Endothelial cell of umbilical vein (primary cell): ENCODE measurements at regions not wholly inside any gene's neighbourhood (a gene's known extent, or its start where the extent isn't known, plus 50 kb on each side); places are given as distances from the start of the nearest gene placed in this dataset.

Experiments
- BruUV-seq: library from RNA; stranded (reverse); fragments of 400-500 nt; replicated peaks from 2 replicates; lab custom pipeline; 2021; lab: Mats Ljungman, UMichigan
- CTCF ChIA-PET: fragments of 300-600, 350-600 bp; sonication (Branson Sonifier 250); formaldehyde crosslinking; loops from one replicate; lab custom pipeline; 2021; ENCODE audit warnings: antibody characterized with exemption, inconsistent platforms; lab: Charles Lee
- POLR2A ChIA-PET: fragments of 300-600, 350-600 bp; sonication (Branson Sonifier 250); formaldehyde crosslinking; loops from one replicate; lab custom pipeline; 2021; ENCODE audit warnings: antibody characterized with exemption, inconsistent platforms; lab: Charles Lee
- DNase-seq: peaks from one replicate; pipeline ENCODE4 v3.0.0-alpha.2; 2011; ENCODE audit warnings: low read depth, low spot score
- FAIRE-seq: peaks from 2 replicates; lab custom pipeline; 2011; peaks lifted over from hg19 to GRCh38; lab: Jason Lieb, UNC
- H2AFZ ChIP-seq: 2 replicates; pipeline ENCODE4 v1.6.0; 2012; ENCODE audit warnings: low read depth, low read length, control low read depth, inconsistent platforms
- H3K27ac ChIP-seq: 2 replicates; pipeline ENCODE4 v1.5.1; 2011; ENCODE audit warnings: low read depth, mild to moderate bottlenecking, control low read depth, low read length, moderate library complexity; ENCODE audit not compliant: insufficient read depth
- H3K27me3 ChIP-seq, 2 experiments: 2 replicates each; pipeline versions ENCODE4 v1.6.0 to v1.6.1; 2011; ENCODE audit warnings: low read length in 2 of 2, mixed read lengths in 1 of 2; ENCODE audit not compliant: control insufficient read depth in 2 of 2, insufficient read depth in 2 of 2
- H3K36me3 ChIP-seq, 2 experiments: 2 replicates in 1 of 2; 3 replicates in 1 of 2; pipeline ENCODE4 v1.5.1; 2011; ENCODE audit warnings: low read length in 2 of 2, mild to moderate bottlenecking in 1 of 2, moderate library complexity in 1 of 2; ENCODE audit not compliant: control insufficient read depth in 2 of 2, insufficient read depth in 2 of 2; ENCODE audit errors: extremely low read depth in 1 of 2
- H3K4me1 ChIP-seq: 3 replicates; pipeline ENCODE4 v1.5.1; 2011; ENCODE audit warnings: mild to moderate bottlenecking, low read length; ENCODE audit not compliant: control insufficient read depth, insufficient read depth; ENCODE audit errors: extremely low read depth
- H3K4me2 ChIP-seq: 2 replicates; pipeline ENCODE4 v1.6.1; 2011; ENCODE audit warnings: low read length, control low read depth, mixed read lengths; ENCODE audit not compliant: insufficient read depth
- H3K4me3 ChIP-seq, 3 experiments: fragments of 200-600 bp in 1 of 3; sonication (generic), shearing (Covaris generic) in 1 of 3; replicated peaks in 1 of 3; 2 replicates each; pipeline ENCODE4 v1.5.1; 2011 to 2016; ENCODE audit warnings: control low read depth in 3 of 3, low read length in 3 of 3, mild to moderate bottlenecking in 2 of 3, inconsistent platforms in 1 of 3, low read depth in 1 of 3, moderate library complexity in 1 of 3; ENCODE audit not compliant: insufficient read depth in 1 of 3
- H3K79me2 ChIP-seq: 2 replicates; pipeline ENCODE4 v1.6.0; 2012; ENCODE audit warnings: low read length, inconsistent platforms; ENCODE audit not compliant: control insufficient read depth, insufficient read depth
- H3K9ac ChIP-seq: replicated peaks from 2 replicates; pipeline ENCODE3; 2011; ENCODE audit warnings: low read length, control low read depth; ENCODE audit not compliant: insufficient read depth; ENCODE audit errors: extremely low read depth
- H3K9me1 ChIP-seq: replicated peaks from 3 replicates; pipeline ENCODE4 v1.6.0; 2011; ENCODE audit warnings: mild to moderate bottlenecking, low read length; ENCODE audit not compliant: control insufficient read depth, insufficient read depth; ENCODE audit errors: extremely low read depth
- H3K9me3 ChIP-seq: replicated peaks from 2 replicates; pipeline ENCODE4 v1.5.1; 2012; ENCODE audit warnings: low read length, inconsistent platforms; ENCODE audit not compliant: control insufficient read depth, insufficient read depth
- H4K20me1 ChIP-seq: replicated peaks from 2 replicates; pipeline ENCODE3; 2011; ENCODE audit warnings: mild to moderate bottlenecking, low read length; ENCODE audit not compliant: control insufficient read depth, insufficient read depth; ENCODE audit errors: extremely low read depth
- EZH2 ChIP-seq: IDR thresholded peaks from 2 replicates; pipeline ENCODE4 v1.6.1; 2012; ENCODE audit warnings: borderline replicate concordance, low read depth, mild to moderate bottlenecking, moderate library complexity, low read length, inconsistent platforms; ENCODE audit not compliant: severe bottlenecking
- FOS ChIP-seq: IDR thresholded peaks from 2 replicates; pipeline ENCODE4 v1.6.1; 2011; ENCODE audit warnings: mild to moderate bottlenecking, low read length, moderate library complexity, borderline replicate concordance; ENCODE audit not compliant: insufficient read depth
- GATA2 ChIP-seq: IDR thresholded peaks from 2 replicates; pipeline ENCODE4 v1.7.0; 2011; ENCODE audit warnings: low read depth, mild to moderate bottlenecking, moderate library complexity, mixed read lengths, low read length; ENCODE audit not compliant: insufficient read length, insufficient read depth
- JUN ChIP-seq: IDR thresholded peaks from 2 replicates; pipeline ENCODE4 v1.6.1; 2011; ENCODE audit warnings: borderline replicate concordance, low read depth; ENCODE audit not compliant: insufficient read length, insufficient read depth
- MYC ChIP-seq: IDR thresholded peaks from one replicate; pipeline ENCODE4 v1.6.1; 2011; ENCODE audit warnings: mild to moderate bottlenecking, low read depth, low read length
- POLR2A ChIP-seq: IDR thresholded peaks from 2 replicates; pipeline ENCODE4 v1.6.1; 2012; ENCODE audit warnings: low read depth, mild to moderate bottlenecking, control low read depth, low read length
- POLR2AphosphoS5 ChIP-seq: IDR thresholded peaks from 2 replicates; pipeline ENCODE4 v1.6.1; 2012; ENCODE audit warnings: low read depth, mild to moderate bottlenecking, control low read depth, low read length, moderate library complexity; ENCODE audit not compliant: insufficient read depth
- dilution Hi-C: fragments of 300-500 bp; cut with MboI; formaldehyde crosslinking; loops from one replicate; pipeline ENCODE4 v1.15.0; 2019; ENCODE audit warnings: low sequenced_read_pairs; ENCODE audit not compliant: extremely low pct_ligation_motif_present
- intact Hi-C: fragments of 100-400 bp; cut with micrococcal nuclease; formaldehyde crosslinking; loops from one replicate; pipeline ENCODE4 v1.10.0; 2022
- TF ChIP-seq, protein P1 (sequence below), 2 donors: IDR thresholded peaks; 1 replicate in 1 of 2; 2 replicates in 1 of 2; pipeline ENCODE4 v1.5.1; 2011; ENCODE audit warnings: low read length in 2 of 2, mild to moderate bottlenecking in 2 of 2, moderate library complexity in 2 of 2, control low read depth in 1 of 2, inconsistent platforms in 1 of 2, low read depth in 1 of 2; ENCODE audit not compliant: insufficient read depth in 1 of 2; ENCODE audit errors: extremely low read depth in 1 of 2
- TF ChIP-seq, protein P2 (sequence below): IDR thresholded peaks from 2 replicates; pipeline ENCODE4 v1.6.1; 2011; ENCODE audit not compliant: insufficient read depth, insufficient read length

DNA sequence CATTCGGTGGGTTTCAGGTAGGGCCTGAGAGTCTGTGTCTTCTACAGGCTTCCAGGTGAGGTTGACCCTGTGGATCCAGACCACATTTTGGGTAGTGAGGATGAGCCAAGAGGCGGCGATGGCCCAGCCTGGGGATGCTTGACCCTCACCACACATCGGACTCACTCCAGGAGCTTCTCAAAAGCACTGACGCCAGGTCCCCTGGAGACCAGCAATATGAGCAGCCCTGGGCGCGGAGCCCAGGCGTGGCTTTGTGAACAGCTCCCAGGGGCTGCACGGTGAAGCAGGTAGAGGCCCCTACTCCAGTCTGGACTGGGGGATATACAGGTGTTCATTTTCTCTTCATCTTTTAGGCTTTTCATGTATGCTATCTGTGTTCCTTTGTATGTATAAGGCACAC lies 139.7 kb upstream of the PCBD1 start:
- DNase-seq, result no peak
- H2AFZ ChIP-seq, result no peak overlapping the region
- no TSS peak for BruUV-seq
- no peaks in the 10 kb centered on the region for H4K20me1 ChIP-seq
- no peaks in the 10 kb centered on the region for H3K4me1 ChIP-seq
- FAIRE-seq, result no peak
- no peaks in the 10 kb centered on the region for H3K79me2 ChIP-seq
- H3K36me3 ChIP-seq, result no peaks in the 10 kb centered on the region
- POLR2A ChIA-PET, result no interaction called here
- TF ChIP-seq POLR2A (no peak), POLR2AphosphoS5 (no peak), JUN (no peak), GATA2 (no peak), MYC (no peak), FOS (no peak), EZH2 (no peak)
- TF ChIP-seq, protein P1, sequence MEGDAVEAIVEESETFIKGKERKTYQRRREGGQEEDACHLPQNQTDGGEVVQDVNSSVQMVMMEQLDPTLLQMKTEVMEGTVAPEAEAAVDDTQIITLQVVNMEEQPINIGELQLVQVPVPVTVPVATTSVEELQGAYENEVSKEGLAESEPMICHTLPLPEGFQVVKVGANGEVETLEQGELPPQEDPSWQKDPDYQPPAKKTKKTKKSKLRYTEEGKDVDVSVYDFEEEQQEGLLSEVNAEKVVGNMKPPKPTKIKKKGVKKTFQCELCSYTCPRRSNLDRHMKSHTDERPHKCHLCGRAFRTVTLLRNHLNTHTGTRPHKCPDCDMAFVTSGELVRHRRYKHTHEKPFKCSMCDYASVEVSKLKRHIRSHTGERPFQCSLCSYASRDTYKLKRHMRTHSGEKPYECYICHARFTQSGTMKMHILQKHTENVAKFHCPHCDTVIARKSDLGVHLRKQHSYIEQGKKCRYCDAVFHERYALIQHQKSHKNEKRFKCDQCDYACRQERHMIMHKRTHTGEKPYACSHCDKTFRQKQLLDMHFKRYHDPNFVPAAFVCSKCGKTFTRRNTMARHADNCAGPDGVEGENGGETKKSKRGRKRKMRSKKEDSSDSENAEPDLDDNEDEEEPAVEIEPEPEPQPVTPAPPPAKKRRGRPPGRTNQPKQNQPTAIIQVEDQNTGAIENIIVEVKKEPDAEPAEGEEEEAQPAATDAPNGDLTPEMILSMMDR (IDR thresholded peaks at IDR 0.05; ENCODE audit: extremely low read depth in 1 of 2, insufficient read depth in 1 of 2, low read depth in 1 of 2, low read length in 2 of 2), result no peak
- TF ChIP-seq, protein P2, sequence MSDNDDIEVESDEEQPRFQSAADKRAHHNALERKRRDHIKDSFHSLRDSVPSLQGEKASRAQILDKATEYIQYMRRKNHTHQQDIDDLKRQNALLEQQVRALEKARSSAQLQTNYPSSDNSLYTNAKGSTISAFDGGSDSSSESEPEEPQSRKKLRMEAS, result no peak
- H3K4me3 ChIP-seq, result no peak overlapping the region
- CTCF ChIA-PET, result no interaction called here
- no peak overlapping the region for H3K27ac ChIP-seq
- intact Hi-C loops (no loop called here), dilution Hi-C loops (no loop called here)
- H3K9me1 ChIP-seq, result no peaks in the 10 kb centered on the region
- peaks cover 3 to 11% of the 10 kb centered on the region in 2 experiments for H3K27me3 ChIP-seq
- no peak overlapping the region for H3K9ac ChIP-seq
- H3K9me3 ChIP-seq, result no peaks in the 10 kb centered on the region
- H3K4me2 ChIP-seq, result no peak overlapping the region
